ENCODE measurements at regions not wholly inside any gene's neighbourhood (a gene's known extent, or its start where the extent isn't known, plus 50 kb on each side); places are given as distances from the start of the nearest gene placed in this dataset.

DNA sequence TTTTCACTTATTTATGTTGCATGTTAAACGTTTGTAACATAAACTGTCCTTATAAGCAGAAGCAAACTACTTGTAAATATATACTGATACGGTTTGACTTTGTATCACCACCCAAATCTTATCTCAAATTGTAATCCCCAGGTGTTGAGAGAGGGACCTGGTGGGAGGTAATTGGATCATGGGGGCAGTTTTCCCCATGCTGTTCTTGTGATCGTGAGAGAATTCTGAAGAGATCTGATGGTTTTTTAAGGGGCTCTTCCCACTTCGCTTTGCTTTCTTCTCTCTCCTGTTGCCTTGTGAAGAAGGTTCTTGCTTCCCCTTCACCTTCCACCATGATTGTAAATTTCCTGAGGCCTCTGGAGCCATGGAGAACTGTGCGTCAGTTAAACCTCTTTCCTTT lies 87.1 kb upstream of the MAPK10 start:
- ATAC-seq (ENCODE audit: insufficient number of reproducible peaks, low FRiP score, low read depth): no peak
- H3K27ac ChIP-seq: no peak overlapping the region

DNA sequence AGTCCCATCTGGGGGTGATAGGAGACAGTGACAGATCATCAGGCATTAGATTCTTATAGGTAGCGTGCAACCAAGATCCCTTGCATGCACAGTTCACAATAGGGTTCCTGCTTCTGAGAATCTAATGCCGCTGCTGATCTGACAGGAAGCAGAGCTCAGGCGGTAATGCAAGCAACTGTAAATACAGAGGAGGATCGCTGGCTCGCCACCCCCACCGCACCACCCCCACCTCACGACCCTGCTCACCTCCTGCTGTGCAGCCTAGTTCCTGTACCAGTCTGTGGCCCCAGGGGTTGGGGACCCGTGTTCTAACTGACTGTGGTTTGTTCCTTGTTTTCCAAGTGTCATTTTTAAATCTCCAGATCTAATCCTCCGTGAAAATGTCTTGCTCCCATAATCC lies 89.0 kb upstream of the MAPK10 start:
- H3K27ac ChIP-seq: no peak overlapping the region
- H3K4me1 ChIP-seq (ENCODE audit: control insufficient read depth in 1 of 2, low read depth in 2 of 2): peaks cover 0 to 15% of the 10 kb centered on the region in 2 donors
- peaks cover 3% of the 10 kb centered on the region for H3K9me3 ChIP-seq
- H3K36me3 ChIP-seq: no peaks in the 10 kb centered on the region
- H3K4me3 ChIP-seq: no peak overlapping the region
- no peak for DNase-seq (ENCODE audit: low spot score)
- H3K27me3 ChIP-seq (replicated peaks; ENCODE audit: insufficient read depth): no peaks in the 10 kb centered on the region
- ATAC-seq (ENCODE audit: insufficient number of reproducible peaks, low FRiP score, low read depth): no peak
- TF ChIP-seq, protein P1, sequence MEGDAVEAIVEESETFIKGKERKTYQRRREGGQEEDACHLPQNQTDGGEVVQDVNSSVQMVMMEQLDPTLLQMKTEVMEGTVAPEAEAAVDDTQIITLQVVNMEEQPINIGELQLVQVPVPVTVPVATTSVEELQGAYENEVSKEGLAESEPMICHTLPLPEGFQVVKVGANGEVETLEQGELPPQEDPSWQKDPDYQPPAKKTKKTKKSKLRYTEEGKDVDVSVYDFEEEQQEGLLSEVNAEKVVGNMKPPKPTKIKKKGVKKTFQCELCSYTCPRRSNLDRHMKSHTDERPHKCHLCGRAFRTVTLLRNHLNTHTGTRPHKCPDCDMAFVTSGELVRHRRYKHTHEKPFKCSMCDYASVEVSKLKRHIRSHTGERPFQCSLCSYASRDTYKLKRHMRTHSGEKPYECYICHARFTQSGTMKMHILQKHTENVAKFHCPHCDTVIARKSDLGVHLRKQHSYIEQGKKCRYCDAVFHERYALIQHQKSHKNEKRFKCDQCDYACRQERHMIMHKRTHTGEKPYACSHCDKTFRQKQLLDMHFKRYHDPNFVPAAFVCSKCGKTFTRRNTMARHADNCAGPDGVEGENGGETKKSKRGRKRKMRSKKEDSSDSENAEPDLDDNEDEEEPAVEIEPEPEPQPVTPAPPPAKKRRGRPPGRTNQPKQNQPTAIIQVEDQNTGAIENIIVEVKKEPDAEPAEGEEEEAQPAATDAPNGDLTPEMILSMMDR (IDR thresholded peaks at IDR 0.05): no peak

More for the DNA sequence above, 87.1 kb upstream of the MAPK10 start:
- no peaks in the 10 kb centered on the region for H3K36me3 ChIP-seq
- no peak for DNase-seq (ENCODE audit: low spot score)
- H3K4me3 ChIP-seq: no peak overlapping the region
- H3K27me3 ChIP-seq (replicated peaks; ENCODE audit: insufficient read depth): no peaks in the 10 kb centered on the region
- TF ChIP-seq, protein P1 (IDR thresholded peaks at IDR 0.05): no peak
- H3K4me1 ChIP-seq (ENCODE audit: control insufficient read depth in 1 of 2, low read depth in 2 of 2): peaks cover 0 to 15% of the 10 kb centered on the region in 2 donors
- H3K9me3 ChIP-seq: peaks cover 3% of the 10 kb centered on the region

- no peak for ATAC-seq (ENCODE audit: insufficient number of reproducible peaks, low FRiP score, low read depth)
- TF ChIP-seq, protein P1 (IDR thresholded peaks at IDR 0.05): no peak
- Histone ChIP-seq H3K27me3 (replicated peaks; ENCODE audit: insufficient read depth) (no peaks in the 10 kb centered on the region), H3K4me1 (ENCODE audit: control insufficient read depth in 1 of 2, low read depth in 2 of 2) (peaks cover 0 to 16% of the 10 kb centered on the region in 2 donors), H3K9me3 (no peaks in the 10 kb centered on the region), H3K36me3 (no peaks in the 10 kb centered on the region), H3K27ac (no peak overlapping the region), H3K4me3 (no peak overlapping the region)
- no peak for DNase-seq (ENCODE audit: low spot score)
Observed at GRCh38 chr4:86449746-86450588, 90.1 kb upstream of the MAPK10 start.

GRCh38 chr4:86450861-86451260 lies 91.0 kb upstream of the MAPK10 start:
- Histone ChIP-seq H3K36me3 (no peaks in the 10 kb centered on the region), H3K4me3 (no peak overlapping the region), H3K9me3 (no peaks in the 10 kb centered on the region), H3K27ac (no peak overlapping the region), H3K27me3 (replicated peaks; ENCODE audit: insufficient read depth) (no peaks in the 10 kb centered on the region), H3K4me1 (ENCODE audit: control insufficient read depth in 1 of 2, low read depth in 2 of 2) (peaks cover 0 to 16% of the 10 kb centered on the region in 2 donors)
- ATAC-seq (ENCODE audit: insufficient number of reproducible peaks, low FRiP score, low read depth) (no peak), DNase-seq (ENCODE audit: low spot score) (no peak)
- TF ChIP-seq, protein P1 (IDR thresholded peaks at IDR 0.05): no peak

DNA sequence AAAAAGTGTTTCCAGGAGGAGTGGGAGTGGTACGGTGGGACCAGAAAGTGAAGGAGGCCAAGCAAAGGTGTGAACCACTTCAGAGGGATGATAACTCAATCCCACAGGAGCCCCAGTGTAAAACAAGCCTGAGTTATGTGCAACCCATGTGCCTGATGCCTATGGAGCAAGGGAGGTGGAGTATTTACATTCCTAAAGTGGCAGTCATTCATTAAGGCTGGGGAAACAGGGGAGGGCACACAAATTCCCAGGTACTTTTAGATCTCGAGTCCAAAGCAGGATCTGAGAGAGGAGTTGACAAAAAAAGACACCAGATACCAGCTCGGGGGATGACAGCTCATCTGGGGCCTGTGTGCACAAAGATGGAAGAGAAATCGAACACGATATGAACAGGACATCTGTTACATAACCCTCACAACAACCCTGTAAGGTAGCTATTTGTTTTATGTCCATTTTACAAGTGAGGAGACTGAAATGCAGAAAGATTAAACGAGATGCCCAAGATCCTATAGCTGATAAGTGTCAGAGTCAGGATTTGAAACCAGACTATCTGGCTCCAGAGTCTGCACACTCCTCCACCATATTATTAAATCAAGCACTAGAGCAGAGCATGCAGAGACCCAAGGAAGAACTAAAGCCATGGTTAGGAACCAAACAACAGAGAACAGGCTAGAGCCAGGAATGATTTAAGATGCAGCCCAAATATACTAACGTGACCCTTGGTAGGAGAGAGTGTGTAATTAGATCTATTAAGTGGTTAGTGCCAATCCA lies 91.9 kb upstream of the MAPK10 start:
- Histone ChIP-seq H3K9me3 (no peaks in the 10 kb centered on the region), H3K27ac (peak overlapping the region; percentile 72 to 84), H3K27me3 (replicated peaks; ENCODE audit: insufficient read depth) (no peaks in the 10 kb centered on the region), H3K4me3 (peak overlapping the region; percentile 76), H3K36me3 (no peaks in the 10 kb centered on the region), H3K4me1 (ENCODE audit: control insufficient read depth in 1 of 2, low read depth in 2 of 2) (peaks cover 0 to 16% of the 10 kb centered on the region in 2 donors)
- DNase-seq (ENCODE audit: low spot score) (no peak), ATAC-seq (ENCODE audit: insufficient number of reproducible peaks, low FRiP score, low read depth) (no peak)
- TF ChIP-seq, protein P1 (IDR thresholded peaks at IDR 0.05): no peak
